ENCODE measurements at regions not wholly inside any gene's neighbourhood (a gene's known extent, or its start where the extent isn't known, plus 50 kb on each side); places are given as distances from the start of the nearest gene placed in this dataset.

- Histone ChIP-seq H3K27me3 (ENCODE audit: low read depth, low read length) (no peaks in the 10 kb centered on the region), H3K4me1 (ENCODE audit: low read length) (no peaks in the 10 kb centered on the region), H3K9ac (ENCODE audit: low read length) (no peak overlapping the region), H3K36me3 (replicated peaks; ENCODE audit: low read depth, low read length) (no peaks in the 10 kb centered on the region), H3K4me2 (ENCODE audit: low read length) (no peak overlapping the region), H3K4me3 (ENCODE audit: low read length) (no peak overlapping the region), H3K79me2 (ENCODE audit: low read length) (no peaks in the 10 kb centered on the region), H3K9me3 (ENCODE audit: insufficient read depth, low read length) (no peaks in the 10 kb centered on the region), H4K20me1 (ENCODE audit: insufficient read depth, low read length) (no peaks in the 10 kb centered on the region), H2AFZ (ENCODE audit: low read depth, low read length) (no peak overlapping the region), H3K27ac (ENCODE audit: low read length) (no peak overlapping the region)
- TF ChIP-seq CTCF (IDR thresholded peaks at IDR 0.05; ENCODE audit: low read depth, low read length) (no peak), EZH2phosphoT487 (IDR thresholded peaks at IDR 0.05; ENCODE audit: low read depth) (no peak)
Observed at GRCh38 chr6:93916716-93917115, 497.4 kb upstream of the EPHA7 start.

GRCh38 chr6:93915961-93916360 is 496.6 kb upstream of the EPHA7 start:
- H2AFZ ChIP-seq (ENCODE audit: low read depth, low read length), result no peak overlapping the region
- no peaks in the 10 kb centered on the region for H3K36me3 ChIP-seq (replicated peaks; ENCODE audit: low read depth, low read length)
- no peaks in the 10 kb centered on the region for H3K9me3 ChIP-seq (ENCODE audit: insufficient read depth, low read length)
- H3K27ac ChIP-seq (ENCODE audit: low read length), result no peak overlapping the region
- no peak overlapping the region for H3K4me2 ChIP-seq (ENCODE audit: low read length)
- no peak overlapping the region for H3K4me3 ChIP-seq (ENCODE audit: low read length)
- no peaks in the 10 kb centered on the region for H4K20me1 ChIP-seq (ENCODE audit: insufficient read depth, low read length)
- no peaks in the 10 kb centered on the region for H3K27me3 ChIP-seq (ENCODE audit: low read depth, low read length)
- TF ChIP-seq EZH2phosphoT487 (IDR thresholded peaks at IDR 0.05; ENCODE audit: low read depth), result no peak
- no peaks in the 10 kb centered on the region for H3K4me1 ChIP-seq (ENCODE audit: low read length)
- no peak overlapping the region for H3K9ac ChIP-seq (ENCODE audit: low read length)
- no peaks in the 10 kb centered on the region for H3K79me2 ChIP-seq (ENCODE audit: low read length)

- Histone ChIP-seq H3K4me2 (ENCODE audit: low read length) (no peak overlapping the region), H3K36me3 (replicated peaks; ENCODE audit: low read depth, low read length) (no peaks in the 10 kb centered on the region), H3K4me1 (ENCODE audit: low read length) (no peaks in the 10 kb centered on the region), H3K27me3 (ENCODE audit: low read depth, low read length) (no peaks in the 10 kb centered on the region), H4K20me1 (ENCODE audit: insufficient read depth, low read length) (no peaks in the 10 kb centered on the region), H3K79me2 (ENCODE audit: low read length) (no peaks in the 10 kb centered on the region), H3K9ac (ENCODE audit: low read length) (no peak overlapping the region), H3K4me3 (ENCODE audit: low read length) (no peak overlapping the region), H2AFZ (ENCODE audit: low read depth, low read length) (no peak overlapping the region), H3K27ac (ENCODE audit: low read length) (no peak overlapping the region), H3K9me3 (ENCODE audit: insufficient read depth, low read length) (no peaks in the 10 kb centered on the region)
- TF ChIP-seq EZH2phosphoT487 (IDR thresholded peaks at IDR 0.05; ENCODE audit: low read depth), result no peak
- no peak for TF ChIP-seq CTCF (IDR thresholded peaks at IDR 0.05; ENCODE audit: low read depth, low read length)
Observed at GRCh38 chr6:93902517-93902916, 483.2 kb upstream of the EPHA7 start.

- no peak overlapping the region for H3K4me3 ChIP-seq (ENCODE audit: low read length)
- no peak overlapping the region for H3K4me2 ChIP-seq (ENCODE audit: low read length)
- H3K27me3 ChIP-seq (ENCODE audit: low read depth, low read length), result no peaks in the 10 kb centered on the region
- no peaks in the 10 kb centered on the region for H4K20me1 ChIP-seq (ENCODE audit: insufficient read depth, low read length)
- no peaks in the 10 kb centered on the region for H3K79me2 ChIP-seq (ENCODE audit: low read length)
- no peaks in the 10 kb centered on the region for H3K9me3 ChIP-seq (ENCODE audit: insufficient read depth, low read length)
- TF ChIP-seq CTCF (IDR thresholded peaks at IDR 0.05; ENCODE audit: low read depth, low read length) (no peak), EZH2phosphoT487 (IDR thresholded peaks at IDR 0.05; ENCODE audit: low read depth) (no peak)
- H3K36me3 ChIP-seq (replicated peaks; ENCODE audit: low read depth, low read length), result no peaks in the 10 kb centered on the region
- H3K4me1 ChIP-seq (ENCODE audit: low read length), result no peaks in the 10 kb centered on the region
- no peak overlapping the region for H2AFZ ChIP-seq (ENCODE audit: low read depth, low read length)
- no peak overlapping the region for H3K9ac ChIP-seq (ENCODE audit: low read length)
- H3K27ac ChIP-seq (ENCODE audit: low read length), result no peak overlapping the region
Observed at GRCh38 chr6:93900142-93900541, 480.8 kb upstream of the EPHA7 start.

GRCh38 chr6:93896081-93896480 is 476.7 kb upstream of the EPHA7 start:
- no peak overlapping the region for H3K27ac ChIP-seq (ENCODE audit: low read length)
- H3K9me3 ChIP-seq (ENCODE audit: insufficient read depth, low read length), result no peaks in the 10 kb centered on the region
- no peak overlapping the region for H3K9ac ChIP-seq (ENCODE audit: low read length)
- no peaks in the 10 kb centered on the region for H3K27me3 ChIP-seq (ENCODE audit: low read depth, low read length)
- H2AFZ ChIP-seq (ENCODE audit: low read depth, low read length), result no peak overlapping the region
- no peak for TF ChIP-seq CTCF (IDR thresholded peaks at IDR 0.05; ENCODE audit: low read depth, low read length)
- no peak for TF ChIP-seq EZH2phosphoT487 (IDR thresholded peaks at IDR 0.05; ENCODE audit: low read depth)
- H4K20me1 ChIP-seq (ENCODE audit: insufficient read depth, low read length), result no peaks in the 10 kb centered on the region
- no peak overlapping the region for H3K4me2 ChIP-seq (ENCODE audit: low read length)
- H3K4me3 ChIP-seq (ENCODE audit: low read length), result no peak overlapping the region
- no peaks in the 10 kb centered on the region for H3K36me3 ChIP-seq (replicated peaks; ENCODE audit: low read depth, low read length)
- peaks cover 25% of the 10 kb centered on the region for H3K4me1 ChIP-seq (ENCODE audit: low read length)
- H3K79me2 ChIP-seq (ENCODE audit: low read length), result no peaks in the 10 kb centered on the region

All from OCI-LY3 (cell line).